ENCODE measurements at regions not wholly inside any gene's neighbourhood (a gene's known extent, or its start where the extent isn't known, plus 50 kb on each side); places are given as distances from the start of the nearest gene placed in this dataset.

- TF ChIP-seq MAZ (IDR thresholded peaks at IDR 0.05; ENCODE audit: borderline replicate concordance, low read depth, low read length): no peak
- no peak for TF ChIP-seq MAZ (CRISPR knock-in tag; IDR thresholded peaks at IDR 0.05; ENCODE audit: low read depth)
- TF ChIP-seq ZNF614 (CRISPR knock-in tag; IDR thresholded peaks at IDR 0.05; ENCODE audit: borderline replicate concordance): no peak
- TF ChIP-seq ZNF331 (CRISPR knock-in tag; IDR thresholded peaks at IDR 0.05): no peak
- TF ChIP-seq NFE2L2 (IDR thresholded peaks at IDR 0.05; ENCODE audit: low read length): no peak
- no peak for TF ChIP-seq TAF1 (CRISPR knock-in tag; IDR thresholded peaks at IDR 0.05)
- TF ChIP-seq ZFP82 (CRISPR knock-in tag; IDR thresholded peaks at IDR 0.05; ENCODE audit: borderline replicate concordance): no peak
Observed at GRCh38 chr20:48210111-48211027, 425.1 kb upstream of the SULF2 start.
